ENCODE measurements at regions not wholly inside any gene's neighbourhood (a gene's known extent, or its start where the extent isn't known, plus 50 kb on each side); places are given as distances from the start of the nearest gene placed in this dataset.

- TF ChIP-seq POLR2A (IDR thresholded peaks at IDR 0.05; ENCODE audit: low read length) (no peak), GATA1 (IDR thresholded peaks at IDR 0.05; ENCODE audit: low read depth, low read length) (no peak)
Measured at GRCh38 chr4:123743848-123744247, 347.3 kb downstream of the SPRY1 start.

Data from erythroblast (primary cell).